GM12878 (cell line): ENCODE measurements at regions not wholly inside any gene's neighbourhood (a gene's known extent, or its start where the extent isn't known, plus 50 kb on each side); places are given as distances from the start of the nearest gene placed in this dataset.
A peak's percentile ranks its signal among the peaks of the same experiment; 100 is the strongest.

Experiments used
- CBX3 ChIP-seq: fragments of 200-600 bp; sonication (generic); IDR thresholded peaks from 2 replicates; pipeline ENCODE4 v1.6.1; 2016; ENCODE audit warnings: low read depth, borderline replicate concordance
- DPF2 ChIP-seq: fragments of 450-650 bp; IDR thresholded peaks from 2 replicates; pipeline ENCODE4 v1.6.1; 2017; ENCODE audit warnings: mild to moderate bottlenecking
- EED ChIP-seq: sonication (generic); IDR thresholded peaks from 2 replicates; pipeline ENCODE4 v1.6.1; 2016; ENCODE audit warnings: antibody characterized with exemption, low read depth
- EGR1 ChIP-seq, 2 experiments: IDR thresholded peaks; 1 replicate in 1 of 2; 2 replicates in 1 of 2; pipeline ENCODE4 v1.6.1; 2011 to 2012; ENCODE audit warnings: low read depth in 2 of 2, low read length in 2 of 2, borderline replicate concordance in 1 of 2, mild to moderate bottlenecking in 1 of 2, moderate library complexity in 1 of 2
- FOXM1 ChIP-seq: IDR thresholded peaks from 2 replicates; pipeline ENCODE4 v1.6.1; 2012; ENCODE audit warnings: low read depth, mild to moderate bottlenecking, inconsistent platforms, low read length, moderate library complexity
- GATAD2B ChIP-seq: fragments of 450-650 bp; conservative IDR thresholded peaks from 2 replicates; pipeline ENCODE4 v1.6.1; 2017; ENCODE audit warnings: low read depth, mild to moderate bottlenecking, moderate library complexity
- KLF5 ChIP-seq: fragments of 450-650 bp; IDR thresholded peaks from 2 replicates; pipeline ENCODE4 v1.6.1; 2014; ENCODE audit warnings: mild to moderate bottlenecking; ENCODE audit not compliant: partially characterized antibody
- MYC ChIP-seq: IDR thresholded peaks from 2 replicates; pipeline ENCODE4 v1.6.1; 2011; ENCODE audit warnings: mild to moderate bottlenecking, low read length, moderate library complexity, inconsistent platforms; ENCODE audit not compliant: insufficient read depth, insufficient replicate concordance, insufficient read length, severe bottlenecking
- NFIC ChIP-seq: IDR thresholded peaks from 2 replicates; pipeline ENCODE4 v1.6.1; 2012; ENCODE audit warnings: low read depth, mild to moderate bottlenecking, inconsistent platforms, low read length, moderate library complexity
- NR2F1 ChIP-seq: fragments of 450-650 bp; conservative IDR thresholded peaks from 2 replicates; pipeline ENCODE4 v1.6.1; 2017; ENCODE audit warnings: mild to moderate bottlenecking
- RCOR1 ChIP-seq: conservative IDR thresholded peaks from 2 replicates; pipeline ENCODE4 v1.6.1; 2012; ENCODE audit warnings: low read depth, low read length, improper control_type of control experiment
- RELA ChIP-seq: fragments of 450-650 bp; IDR thresholded peaks from 2 replicates; pipeline ENCODE4 v1.8.0; 2014; ENCODE audit warnings: borderline replicate concordance; ENCODE audit not compliant: partially characterized antibody
- SMAD1 ChIP-seq: fragments of 450-650 bp; IDR thresholded peaks from 2 replicates; pipeline ENCODE4 v1.6.1; 2018; ENCODE audit warnings: mild to moderate bottlenecking, low read depth; ENCODE audit not compliant: partially characterized antibody
- SP1 ChIP-seq: IDR thresholded peaks from one replicate; pipeline ENCODE4 v1.6.1; 2011; ENCODE audit warnings: low read depth, low read length
- SUZ12 ChIP-seq: fragments of 200-600 bp; sonication (generic); IDR thresholded peaks from one replicate; pipeline ENCODE4 v1.6.1; 2018; ENCODE audit warnings: antibody characterized with exemption, mild to moderate bottlenecking; ENCODE audit not compliant: unreplicated experiment
- TCF3 ChIP-seq: IDR thresholded peaks from 2 replicates; pipeline ENCODE4 v1.6.1; 2012; ENCODE audit warnings: low read depth, mild to moderate bottlenecking, low read length, borderline replicate concordance; ENCODE audit not compliant: insufficient read depth
- ZNF217 ChIP-seq: fragments of 450-650 bp; IDR thresholded peaks from 2 replicates; pipeline ENCODE4 v1.6.1; 2017; ENCODE audit warnings: antibody characterized with exemption, mild to moderate bottlenecking
- TF ChIP-seq, protein P1 (sequence below): fragments of 450-650 bp; IDR thresholded peaks from 2 replicates; pipeline ENCODE4 v1.6.1; 2014; ENCODE audit warnings: mild to moderate bottlenecking
- TF ChIP-seq, protein P2 (sequence below): IDR thresholded peaks from 2 replicates; pipeline ENCODE4 v1.6.1; 2012; ENCODE audit warnings: low read length, inconsistent platforms
- TF ChIP-seq, protein P3 (sequence below): IDR thresholded peaks from 2 replicates; pipeline ENCODE4 v1.6.1; 2011; ENCODE audit warnings: borderline replicate concordance, low read depth, mild to moderate bottlenecking, moderate library complexity, low read length; ENCODE audit not compliant: insufficient read depth, poor library complexity, severe bottlenecking
- TF ChIP-seq, protein P4 (sequence below): fragments of 450-650 bp; IDR thresholded peaks from 2 replicates; pipeline ENCODE4 v1.6.1; 2017; ENCODE audit warnings: low read depth, mild to moderate bottlenecking, moderate library complexity
- TF ChIP-seq, protein P5 (sequence below): fragments of 450-650 bp; IDR thresholded peaks from 2 replicates; pipeline ENCODE4 v1.6.1; 2018; ENCODE audit warnings: borderline replicate concordance, mild to moderate bottlenecking; ENCODE audit not compliant: partially characterized antibody

DNA sequence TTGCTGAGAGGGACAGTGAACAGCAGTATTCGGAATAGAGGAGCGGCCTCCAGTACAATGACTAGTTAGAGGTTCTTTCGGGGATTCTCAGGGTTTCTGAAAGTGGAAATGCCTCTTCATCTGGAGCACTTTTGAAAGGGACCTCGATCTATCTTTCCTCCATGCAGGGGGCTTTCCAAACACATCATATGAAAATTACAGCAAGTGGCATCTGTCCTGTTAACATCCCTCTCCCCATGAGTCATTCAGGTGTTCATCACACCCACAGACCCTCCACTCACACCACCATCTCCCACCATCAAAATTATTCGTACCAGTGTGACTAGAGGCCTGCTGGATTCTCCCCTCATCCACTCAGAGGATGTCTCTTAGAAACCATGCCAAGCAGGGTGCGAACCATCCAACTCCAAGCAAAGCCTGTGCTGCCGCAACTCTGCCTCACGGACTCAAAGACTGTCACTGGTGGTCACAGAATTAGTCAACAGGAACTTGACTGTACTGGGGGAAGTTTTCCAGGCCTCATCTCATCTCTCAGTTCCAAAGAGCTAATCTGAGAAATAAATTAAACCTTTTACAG, 211.1 kb downstream of the MRPL39 start (continued):
- TF ChIP-seq RELA (peak; percentile 98), CBX3 (no peak), SUZ12 (no peak), FOXM1 (peak; percentile 88), KLF5 (peak; percentile 44), SMAD1 (no peak), EED (peak; percentile 91), NR2F1 (0 out of 2 replicates have a peak, but pooled peaks have one; percentile 16), MYC (no peak), ZNF217 (peak; percentile 83), NFIC (peak; percentile 95), SP1 (peak; percentile 26), DPF2 (peak; percentile 98), EGR1 (IDR thresholded peaks at IDR 0.05; ENCODE audit: borderline replicate concordance in 1 of 2, low read depth in 2 of 2, low read length in 2 of 2) (0 out of 3 replicates have a peak, but pooled peaks of 1 of the 2 experiments have one; percentile 6), TCF3 (peak; percentile 8; the same call in 1 of the 2 replicates), RCOR1 (0 out of 2 replicates have a peak, but pooled peaks have one; percentile 68), GATAD2B (peak; percentile 87)
- TF ChIP-seq, protein P1, sequence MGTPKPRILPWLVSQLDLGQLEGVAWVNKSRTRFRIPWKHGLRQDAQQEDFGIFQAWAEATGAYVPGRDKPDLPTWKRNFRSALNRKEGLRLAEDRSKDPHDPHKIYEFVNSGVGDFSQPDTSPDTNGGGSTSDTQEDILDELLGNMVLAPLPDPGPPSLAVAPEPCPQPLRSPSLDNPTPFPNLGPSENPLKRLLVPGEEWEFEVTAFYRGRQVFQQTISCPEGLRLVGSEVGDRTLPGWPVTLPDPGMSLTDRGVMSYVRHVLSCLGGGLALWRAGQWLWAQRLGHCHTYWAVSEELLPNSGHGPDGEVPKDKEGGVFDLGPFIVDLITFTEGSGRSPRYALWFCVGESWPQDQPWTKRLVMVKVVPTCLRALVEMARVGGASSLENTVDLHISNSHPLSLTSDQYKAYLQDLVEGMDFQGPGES = no peak
- TF ChIP-seq, protein P2, sequence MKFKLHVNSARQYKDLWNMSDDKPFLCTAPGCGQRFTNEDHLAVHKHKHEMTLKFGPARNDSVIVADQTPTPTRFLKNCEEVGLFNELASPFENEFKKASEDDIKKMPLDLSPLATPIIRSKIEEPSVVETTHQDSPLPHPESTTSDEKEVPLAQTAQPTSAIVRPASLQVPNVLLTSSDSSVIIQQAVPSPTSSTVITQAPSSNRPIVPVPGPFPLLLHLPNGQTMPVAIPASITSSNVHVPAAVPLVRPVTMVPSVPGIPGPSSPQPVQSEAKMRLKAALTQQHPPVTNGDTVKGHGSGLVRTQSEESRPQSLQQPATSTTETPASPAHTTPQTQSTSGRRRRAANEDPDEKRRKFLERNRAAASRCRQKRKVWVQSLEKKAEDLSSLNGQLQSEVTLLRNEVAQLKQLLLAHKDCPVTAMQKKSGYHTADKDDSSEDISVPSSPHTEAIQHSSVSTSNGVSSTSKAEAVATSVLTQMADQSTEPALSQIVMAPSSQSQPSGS = peak; percentile 96
- TF ChIP-seq, protein P3, sequence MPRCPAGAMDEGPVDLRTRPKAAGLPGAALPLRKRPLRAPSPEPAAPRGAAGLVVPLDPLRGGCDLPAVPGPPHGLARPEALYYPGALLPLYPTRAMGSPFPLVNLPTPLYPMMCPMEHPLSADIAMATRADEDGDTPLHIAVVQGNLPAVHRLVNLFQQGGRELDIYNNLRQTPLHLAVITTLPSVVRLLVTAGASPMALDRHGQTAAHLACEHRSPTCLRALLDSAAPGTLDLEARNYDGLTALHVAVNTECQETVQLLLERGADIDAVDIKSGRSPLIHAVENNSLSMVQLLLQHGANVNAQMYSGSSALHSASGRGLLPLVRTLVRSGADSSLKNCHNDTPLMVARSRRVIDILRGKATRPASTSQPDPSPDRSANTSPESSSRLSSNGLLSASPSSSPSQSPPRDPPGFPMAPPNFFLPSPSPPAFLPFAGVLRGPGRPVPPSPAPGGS = no peak
- TF ChIP-seq, protein P4, sequence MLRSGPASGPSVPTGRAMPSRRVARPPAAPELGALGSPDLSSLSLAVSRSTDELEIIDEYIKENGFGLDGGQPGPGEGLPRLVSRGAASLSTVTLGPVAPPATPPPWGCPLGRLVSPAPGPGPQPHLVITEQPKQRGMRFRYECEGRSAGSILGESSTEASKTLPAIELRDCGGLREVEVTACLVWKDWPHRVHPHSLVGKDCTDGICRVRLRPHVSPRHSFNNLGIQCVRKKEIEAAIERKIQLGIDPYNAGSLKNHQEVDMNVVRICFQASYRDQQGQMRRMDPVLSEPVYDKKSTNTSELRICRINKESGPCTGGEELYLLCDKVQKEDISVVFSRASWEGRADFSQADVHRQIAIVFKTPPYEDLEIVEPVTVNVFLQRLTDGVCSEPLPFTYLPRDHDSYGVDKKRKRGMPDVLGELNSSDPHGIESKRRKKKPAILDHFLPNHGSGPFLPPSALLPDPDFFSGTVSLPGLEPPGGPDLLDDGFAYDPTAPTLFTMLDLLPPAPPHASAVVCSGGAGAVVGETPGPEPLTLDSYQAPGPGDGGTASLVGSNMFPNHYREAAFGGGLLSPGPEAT = peak; percentile 95
- TF ChIP-seq, protein P5, sequence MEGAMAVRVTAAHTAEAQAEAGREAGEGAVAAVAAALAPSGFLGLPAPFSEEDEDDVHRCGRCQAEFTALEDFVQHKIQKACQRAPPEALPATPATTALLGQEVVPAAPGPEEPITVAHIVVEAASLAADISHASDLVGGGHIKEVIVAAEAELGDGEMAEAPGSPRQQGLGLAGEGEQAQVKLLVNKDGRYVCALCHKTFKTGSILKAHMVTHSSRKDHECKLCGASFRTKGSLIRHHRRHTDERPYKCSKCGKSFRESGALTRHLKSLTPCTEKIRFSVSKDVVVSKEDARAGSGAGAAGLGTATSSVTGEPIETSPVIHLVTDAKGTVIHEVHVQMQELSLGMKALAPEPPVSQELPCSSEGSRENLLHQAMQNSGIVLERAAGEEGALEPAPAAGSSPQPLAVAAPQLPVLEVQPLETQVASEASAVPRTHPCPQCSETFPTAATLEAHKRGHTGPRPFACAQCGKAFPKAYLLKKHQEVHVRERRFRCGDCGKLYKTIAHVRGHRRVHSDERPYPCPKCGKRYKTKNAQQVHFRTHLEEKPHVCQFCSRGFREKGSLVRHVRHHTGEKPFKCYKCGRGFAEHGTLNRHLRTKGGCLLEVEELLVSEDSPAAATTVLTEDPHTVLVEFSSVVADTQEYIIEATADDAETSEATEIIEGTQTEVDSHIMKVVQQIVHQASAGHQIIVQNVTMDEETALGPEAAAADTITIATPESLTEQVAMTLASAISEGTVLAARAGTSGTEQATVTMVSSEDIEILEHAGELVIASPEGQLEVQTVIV = no peak
